Small intestine (tissue), 7 donors: ENCODE measurements at regions not wholly inside any gene's neighbourhood (a gene's known extent, or its start where the extent isn't known, plus 50 kb on each side); places are given as distances from the start of the nearest gene placed in this dataset.

ENCODE experiments used
- DNase-seq, 2 donors: peaks; one replicate each; pipeline versions ENCODE4 v3.0.0 to v3.0.0-alpha.2; 2013
- FAIRE-seq: peaks from 2 replicates; lab custom pipeline; 2012; peaks lifted over from hg19 to GRCh38; lab: Jason Lieb, UNC
- H3K27ac ChIP-seq, 3 donors: one replicate each; pipeline ENCODE4 v1.5.1; 2013; ENCODE audit warnings: low read length in 2 of 3, mild to moderate bottlenecking in 2 of 3, control low read depth in 1 of 3, inconsistent platforms in 1 of 3, low read depth in 1 of 3, moderate library complexity in 1 of 3
- H3K27me3 ChIP-seq, 3 donors: one replicate each; pipeline ENCODE4 v1.6.1; 2013; ENCODE audit warnings: low read length in 3 of 3, inconsistent platforms in 1 of 3; ENCODE audit not compliant: control insufficient read depth in 3 of 3, insufficient read depth in 3 of 3
- H3K36me3 ChIP-seq, 3 donors: one replicate each; pipeline ENCODE4 v1.6.1; 2013; ENCODE audit warnings: low read length in 3 of 3, inconsistent platforms in 1 of 3, low read depth in 1 of 3, mild to moderate bottlenecking in 1 of 3, moderate library complexity in 1 of 3; ENCODE audit not compliant: control insufficient read depth in 3 of 3, insufficient read depth in 2 of 3
- H3K4me1 ChIP-seq, 3 donors: one replicate each; pipeline ENCODE4 v1.6.1; 2013; ENCODE audit warnings: low read length in 2 of 3, inconsistent platforms in 1 of 3, low read depth in 1 of 3, mild to moderate bottlenecking in 1 of 3, moderate library complexity in 1 of 3; ENCODE audit not compliant: control insufficient read depth in 3 of 3, insufficient read depth in 2 of 3
- H3K4me3 ChIP-seq, 3 donors: one replicate each; pipeline ENCODE4 v1.5.1; 2013; ENCODE audit warnings: low read length in 3 of 3, control low read depth in 1 of 3, inconsistent platforms in 1 of 3, low read depth in 1 of 3, mild to moderate bottlenecking in 1 of 3, moderate library complexity in 1 of 3
- H3K9me3 ChIP-seq, 2 donors: one replicate each; pipeline ENCODE4 v1.6.1; 2013; ENCODE audit warnings: low read depth in 1 of 2, low read length in 1 of 2; ENCODE audit not compliant: control insufficient read depth in 2 of 2, insufficient read depth in 1 of 2
- WGBS, 3 donors: extraction: QIAGEN DNeasy Blood & Tissue Kit; methylation state at CpG; one replicate each; pipeline ENCODE4 v1.1.7; 2013; 5-methylcytosine and 5-hydroxymethylcytosine counted together
- donor health status: healthy with polysubstance abuse.
- donor health status: control.
- donor health status: control.
- donor health status: Bipolar disorder and iron deficiency.
- donor health status: healthy.

DNA sequence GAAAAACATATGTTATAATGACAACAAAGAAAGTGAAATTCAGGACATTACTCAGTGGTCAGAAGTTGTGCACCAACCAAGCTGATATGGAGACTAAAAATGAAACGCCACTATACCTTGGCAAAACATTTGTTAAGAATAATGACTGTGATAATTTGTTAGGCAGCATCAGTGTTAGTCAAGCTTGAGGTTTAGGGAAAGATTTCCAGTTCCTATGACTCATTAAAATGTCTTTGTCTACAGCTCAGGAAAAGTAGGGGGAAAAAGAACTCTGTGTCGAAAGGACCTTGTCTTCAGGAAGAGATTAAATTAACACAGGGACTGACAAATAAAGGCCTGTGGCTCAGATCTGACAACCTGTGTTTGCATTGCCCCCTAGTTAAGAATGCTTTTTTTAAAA is 764.1 kb upstream of the SLITRK6 start:
- no peaks in the 10 kb centered on the region for H3K27me3 ChIP-seq
- no peak for DNase-seq
- no peak overlapping the region for H3K27ac ChIP-seq
- 54 to 60% (median 57%) methylated on average over 2 of the region's 2 CpGs for WGBS, 3 donors
- H3K4me3 ChIP-seq, result no peak overlapping the region
- no peak for FAIRE-seq
- no peaks in the 10 kb centered on the region for H3K36me3 ChIP-seq
- H3K9me3 ChIP-seq, result no peaks in the 10 kb centered on the region
- no peaks in the 10 kb centered on the region for H3K4me1 ChIP-seq

DNA sequence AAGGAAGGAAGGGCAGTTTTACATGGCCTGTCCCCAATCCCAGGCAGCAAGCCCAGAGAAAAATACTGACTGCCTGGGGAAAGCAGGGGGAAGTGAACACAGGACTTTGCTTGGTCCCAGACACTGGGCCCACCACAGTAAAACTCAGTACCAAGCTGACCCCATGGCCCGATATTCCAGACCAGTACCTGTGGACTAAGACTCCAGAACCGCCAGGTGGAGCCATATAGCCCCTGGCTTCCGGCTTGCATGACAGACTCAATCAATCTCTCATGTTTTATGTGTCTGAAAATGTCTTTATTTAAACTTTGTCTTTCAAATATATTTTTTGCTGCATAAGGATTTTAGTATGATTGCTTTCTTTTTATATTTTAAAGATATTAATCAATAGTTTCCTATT is 767.9 kb upstream of the SLITRK6 start:
- no peaks in the 10 kb centered on the region for H3K9me3 ChIP-seq
- H3K4me1 ChIP-seq, result no peaks in the 10 kb centered on the region
- no peaks in the 10 kb centered on the region for H3K27me3 ChIP-seq
- FAIRE-seq, result no peak
- H3K36me3 ChIP-seq, result no peaks in the 10 kb centered on the region
- no peak overlapping the region for H3K4me3 ChIP-seq
- no peak overlapping the region for H3K27ac ChIP-seq
- DNase-seq, result no peak
- 53 to 86% (median 63%) methylated on average over 3 of the region's 3 CpGs for WGBS, 3 donors

DNA sequence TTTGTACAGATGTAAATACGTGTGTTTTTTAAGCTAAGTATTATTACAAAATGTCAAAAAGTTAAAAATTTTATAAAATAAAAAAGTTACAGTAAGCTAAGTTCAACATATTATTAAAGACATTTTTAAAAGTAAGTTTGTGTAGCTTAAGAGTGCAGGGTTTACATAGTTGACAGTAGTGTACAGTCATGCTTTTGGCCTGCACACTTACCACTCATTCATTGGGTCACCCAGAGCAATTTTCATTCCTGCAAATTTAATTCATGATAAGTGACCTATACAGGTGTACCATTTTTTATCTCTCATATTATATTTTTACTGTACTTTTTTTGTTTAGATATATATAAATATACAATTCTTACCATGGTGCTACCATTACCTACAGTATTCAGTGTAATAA is 769.9 kb upstream of the SLITRK6 start:
- no peaks in the 10 kb centered on the region for H3K36me3 ChIP-seq
- no peak overlapping the region for H3K4me3 ChIP-seq
- DNase-seq (no peak), FAIRE-seq (no peak)
- H3K9me3 ChIP-seq, result no peaks in the 10 kb centered on the region
- H3K27ac ChIP-seq, result no peak overlapping the region
- no peaks in the 10 kb centered on the region for H3K27me3 ChIP-seq
- 74 to 84% (median 81%) methylated on average over 1 of the region's 1 CpG for WGBS, 3 donors
- no peaks in the 10 kb centered on the region for H3K4me1 ChIP-seq

DNA sequence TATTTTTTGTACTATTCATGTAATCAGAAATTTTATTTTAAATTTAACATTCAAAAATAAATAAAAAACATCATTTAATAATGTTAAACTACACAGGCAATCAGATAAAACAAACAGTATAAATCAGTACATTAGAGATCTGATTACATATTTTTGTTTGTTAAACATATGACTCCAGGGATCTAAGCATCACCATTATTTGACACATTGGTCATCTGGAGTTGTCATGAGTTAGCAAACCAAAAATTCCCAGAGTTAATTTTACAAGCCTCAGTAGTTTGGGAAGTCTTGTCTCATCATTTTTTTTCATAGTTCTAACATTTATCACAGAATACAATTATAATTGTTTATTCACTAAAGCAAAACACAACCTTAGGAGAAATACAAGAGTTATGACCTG is 770.8 kb upstream of the SLITRK6 start:
- H3K4me3 ChIP-seq, result no peak overlapping the region
- no peaks in the 10 kb centered on the region for H3K36me3 ChIP-seq
- H3K27ac ChIP-seq, result no peak overlapping the region
- no peaks in the 10 kb centered on the region for H3K4me1 ChIP-seq
- H3K9me3 ChIP-seq, result no peaks in the 10 kb centered on the region
- DNase-seq (no peak), FAIRE-seq (peak; percentile 82)
- no peaks in the 10 kb centered on the region for H3K27me3 ChIP-seq

DNA sequence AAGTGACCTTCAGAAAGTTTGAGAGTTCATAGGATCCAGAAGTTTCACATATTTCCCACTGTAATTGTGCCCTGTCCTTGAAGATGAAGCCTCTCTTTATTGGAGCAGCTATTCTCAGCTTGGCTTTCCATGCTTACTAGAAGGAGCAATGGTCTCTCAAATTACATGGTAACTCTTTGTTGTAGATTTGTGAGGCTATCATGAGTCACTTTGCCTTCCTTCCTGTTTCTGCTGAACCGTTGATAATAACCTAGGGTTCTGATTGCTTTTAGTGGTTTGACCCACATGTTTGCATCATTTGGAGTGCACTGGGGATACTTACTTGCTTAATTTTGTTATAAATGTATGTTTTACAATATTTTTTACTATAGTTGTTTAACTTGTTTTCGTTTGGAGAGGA is 772.9 kb upstream of the SLITRK6 start:
- Histone ChIP-seq H3K9me3 (no peaks in the 10 kb centered on the region), H3K4me1 (no peaks in the 10 kb centered on the region), H3K27ac (no peak overlapping the region), H3K27me3 (no peaks in the 10 kb centered on the region), H3K4me3 (no peak overlapping the region), H3K36me3 (no peaks in the 10 kb centered on the region)
- no peak for DNase-seq
- FAIRE-seq, result no peak
- 22 to 38% (median 25%) methylated on average over 2 of the region's 2 CpGs for WGBS, 3 donors

DNA sequence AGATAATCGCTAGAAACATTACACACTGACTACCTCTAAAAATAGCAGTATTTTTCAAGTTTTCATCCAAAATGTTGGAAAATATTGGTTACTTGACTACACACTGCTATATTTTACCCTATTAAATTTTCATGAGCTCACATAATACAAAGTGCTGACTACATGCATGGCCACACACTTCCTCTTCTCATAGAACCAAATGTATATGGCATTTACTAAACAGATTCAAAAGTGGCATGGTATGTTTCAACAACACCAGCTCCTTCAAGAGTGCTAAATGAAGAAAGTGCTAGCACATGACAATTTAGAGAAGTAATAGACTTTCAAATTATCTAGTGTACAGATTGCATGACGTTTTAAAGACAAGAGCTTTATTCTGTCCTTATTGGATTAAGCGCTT is 780.4 kb upstream of the SLITRK6 start:
- Histone ChIP-seq H3K27ac (no peak overlapping the region), H3K27me3 (no peaks in the 10 kb centered on the region), H3K9me3 (peaks cover 1 to 2% of the 10 kb centered on the region in 2 donors), H3K4me1 (no peaks in the 10 kb centered on the region), H3K4me3 (no peak overlapping the region), H3K36me3 (no peaks in the 10 kb centered on the region)
- WGBS, 3 donors, result 69 to 77% (median 70%) methylated on average over 3 of the region's 3 CpGs
- FAIRE-seq (no peak), DNase-seq (no peak)

DNA sequence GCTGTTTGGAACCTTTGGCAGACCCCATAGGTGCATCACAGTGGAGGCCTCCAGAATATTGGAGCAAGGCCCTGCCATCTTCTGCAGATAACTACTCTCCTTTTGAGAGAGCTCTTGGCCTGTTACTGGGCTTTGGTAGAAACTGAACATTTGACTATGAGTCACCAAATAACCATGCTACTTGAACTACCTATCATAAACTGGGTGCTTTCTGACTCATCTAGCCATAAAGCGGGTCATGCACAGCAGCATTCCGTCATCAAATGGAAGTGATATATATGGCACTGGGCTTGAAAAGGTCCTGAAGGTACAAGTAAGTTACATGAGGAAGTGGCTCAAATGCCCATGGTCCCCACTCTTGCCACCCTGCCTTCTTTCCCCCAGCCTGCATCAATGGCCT is 782.5 kb upstream of the SLITRK6 start:
- WGBS, 3 donors, result 54 to 91% (median 58%) methylated on average over 2 of the region's 2 CpGs
- no peak for FAIRE-seq

DNA sequence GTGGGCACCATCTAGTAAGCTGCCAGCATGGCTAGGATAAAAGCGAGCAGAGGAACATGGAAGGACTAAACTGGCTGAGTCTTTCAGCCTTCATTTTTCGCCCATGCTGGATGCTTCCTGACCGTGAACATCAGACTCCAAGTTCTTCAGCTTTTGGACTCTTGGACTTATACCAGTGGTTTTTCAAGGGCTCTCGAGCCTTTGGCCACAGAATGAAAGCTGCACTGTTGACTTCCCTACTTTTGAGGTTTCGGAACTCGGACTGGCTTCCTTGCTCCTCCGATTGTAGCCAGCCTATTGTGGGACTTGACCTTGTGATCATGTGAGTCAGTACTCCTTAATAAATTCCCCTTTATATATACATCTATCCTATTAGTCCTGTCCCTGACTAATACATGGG is 785.1 kb upstream of the SLITRK6 start:
- Histone ChIP-seq H3K27ac (no peak overlapping the region), H3K4me3 (no peak overlapping the region), H3K36me3 (no peaks in the 10 kb centered on the region), H3K9me3 (peaks cover 0 to 2% of the 10 kb centered on the region in 2 donors), H3K4me1 (no peaks in the 10 kb centered on the region), H3K27me3 (no peaks in the 10 kb centered on the region)
- WGBS, 3 donors, result 69 to 81% (median 78%) methylated on average over 7 of the region's 7 CpGs
- no peak for FAIRE-seq
- no peak for DNase-seq

More for the DNA sequence above, 782.5 kb upstream of the SLITRK6 start:
- H3K27me3 ChIP-seq, result no peaks in the 10 kb centered on the region
- H3K4me1 ChIP-seq, result no peaks in the 10 kb centered on the region
- H3K27ac ChIP-seq, result no peak overlapping the region
- no peak overlapping the region for H3K4me3 ChIP-seq
- peaks cover 1 to 2% of the 10 kb centered on the region in 2 donors for H3K9me3 ChIP-seq
- no peaks in the 10 kb centered on the region for H3K36me3 ChIP-seq
- DNase-seq, result no peak

DNA sequence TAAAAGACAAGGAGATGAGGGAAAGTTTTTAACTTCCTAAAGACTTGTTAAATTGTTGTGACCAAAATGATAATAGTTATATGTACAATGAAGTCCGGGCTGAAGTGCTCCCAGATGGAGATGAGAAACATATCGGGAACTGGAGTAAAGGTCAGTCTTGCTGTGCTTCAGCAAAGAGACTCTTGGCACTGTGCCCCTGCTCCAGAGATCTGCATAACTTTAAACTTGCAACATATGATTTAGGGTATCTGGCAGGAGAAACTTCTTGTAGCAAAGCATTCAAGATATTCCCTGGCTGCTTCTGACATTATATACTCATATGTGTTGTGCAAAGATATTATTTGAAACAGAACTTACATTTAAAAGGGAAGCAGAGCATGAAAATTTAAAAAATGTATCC is 786.6 kb upstream of the SLITRK6 start:
- Histone ChIP-seq H3K4me1 (no peaks in the 10 kb centered on the region), H3K4me3 (no peak overlapping the region), H3K27me3 (no peaks in the 10 kb centered on the region), H3K36me3 (no peaks in the 10 kb centered on the region), H3K9me3 (no peaks in the 10 kb centered on the region), H3K27ac (no peak overlapping the region)
- 11 to 45% (median 24%) methylated on average over 2 of the region's 2 CpGs for WGBS, 3 donors
- FAIRE-seq (no peak), DNase-seq (peak; percentile 1 to 37)
